CD4-positive, alpha-beta T cell treated with Interleukin-10 for 1 hour (primary cell): ENCODE measurements at regions not wholly inside any gene's neighbourhood (a gene's known extent, or its start where the extent isn't known, plus 50 kb on each side); places are given as distances from the start of the nearest gene placed in this dataset.
"Not testable (repeated sequence)": the region's sequence is repeated elsewhere in the genome, so short reads cannot be mapped to it uniquely, and the experiment has no call there.

Source experiments
- DNase-seq: peaks from one replicate; pipeline ENCODE4 v3.0.0-alpha.2; 2020

DNA sequence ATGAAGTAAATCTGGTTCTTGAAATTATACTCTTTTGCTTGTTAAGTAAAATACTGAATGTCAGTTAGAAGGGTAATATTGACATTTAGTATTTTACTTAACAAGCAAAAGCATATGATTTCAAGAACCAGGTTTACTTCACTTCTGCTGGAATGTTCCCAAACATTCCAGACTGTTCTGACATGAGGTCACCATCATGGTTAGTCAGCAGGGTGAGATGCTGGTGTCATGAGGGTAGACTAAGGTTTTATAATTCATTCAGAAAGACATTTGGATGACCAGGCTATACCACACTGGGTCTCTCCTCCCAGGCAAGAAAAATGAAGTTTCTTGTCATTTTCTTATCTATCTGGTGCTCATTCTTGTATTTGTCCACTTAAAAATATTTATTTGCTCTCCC, 414.4 kb upstream of the MMS22L start:
- DNase-seq, result no peak

DNA sequence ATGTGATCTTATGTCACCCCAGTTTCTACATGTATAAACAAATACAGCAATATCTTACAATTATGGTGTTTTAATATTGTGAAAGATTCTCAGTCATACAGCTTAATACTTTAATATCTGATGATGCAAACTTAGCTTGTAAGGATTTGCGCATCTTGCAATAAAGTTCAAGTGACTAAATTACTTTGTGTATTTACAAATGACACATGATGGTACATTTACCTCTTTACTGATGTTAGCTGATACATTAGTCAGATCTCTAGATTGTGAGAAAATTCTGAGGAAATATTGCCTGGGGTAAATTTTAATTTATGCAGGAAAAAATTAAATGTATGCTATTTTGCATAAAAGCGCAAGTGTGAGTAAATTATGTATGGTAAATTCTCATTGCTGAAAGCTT, 418.8 kb upstream of the MMS22L start:
- no peak for DNase-seq

DNA sequence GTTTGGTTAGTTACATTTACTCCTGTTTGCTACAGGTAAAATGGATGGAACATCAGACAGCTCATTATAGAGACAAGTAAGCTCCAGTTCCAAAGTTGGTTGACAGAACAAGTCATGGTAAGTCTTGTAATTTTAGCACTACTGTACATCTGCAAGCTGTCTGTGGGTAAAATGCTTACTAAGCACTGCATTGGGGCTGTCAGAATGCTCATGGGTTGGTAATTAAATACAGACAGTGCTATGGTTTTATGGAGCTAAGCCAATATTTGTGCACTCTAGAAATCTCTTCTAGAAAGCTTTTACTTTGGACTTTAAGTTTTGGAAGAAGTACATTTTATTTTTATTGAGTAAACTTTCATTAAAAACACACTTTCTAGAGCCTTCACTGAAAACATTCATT, 419.2 kb upstream of the MMS22L start:
- no peak for DNase-seq

DNA sequence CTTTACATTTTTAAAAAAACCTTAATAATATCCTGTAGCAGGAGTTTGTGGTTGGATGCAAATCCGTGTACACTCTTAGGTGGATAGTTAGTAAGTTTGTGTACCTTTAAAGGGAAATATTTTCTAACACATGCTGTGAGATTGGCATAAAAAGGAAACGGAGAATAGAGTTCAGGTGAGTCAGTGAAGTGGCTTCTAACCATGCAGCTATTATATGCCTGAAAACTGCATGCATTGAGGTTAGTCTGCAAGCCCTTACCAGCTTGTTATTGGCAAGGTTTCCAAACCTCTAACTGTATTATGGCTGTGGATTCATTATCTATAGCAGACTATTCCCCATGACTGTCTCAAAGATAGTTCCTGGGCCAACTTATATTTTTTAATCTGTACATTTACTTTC, 420.6 kb upstream of the MMS22L start:
- DNase-seq, result no peak

- DNase-seq, result no peak
Observed at GRCh38 chr6:97705568-97705967, 422.6 kb upstream of the MMS22L start.

DNA sequence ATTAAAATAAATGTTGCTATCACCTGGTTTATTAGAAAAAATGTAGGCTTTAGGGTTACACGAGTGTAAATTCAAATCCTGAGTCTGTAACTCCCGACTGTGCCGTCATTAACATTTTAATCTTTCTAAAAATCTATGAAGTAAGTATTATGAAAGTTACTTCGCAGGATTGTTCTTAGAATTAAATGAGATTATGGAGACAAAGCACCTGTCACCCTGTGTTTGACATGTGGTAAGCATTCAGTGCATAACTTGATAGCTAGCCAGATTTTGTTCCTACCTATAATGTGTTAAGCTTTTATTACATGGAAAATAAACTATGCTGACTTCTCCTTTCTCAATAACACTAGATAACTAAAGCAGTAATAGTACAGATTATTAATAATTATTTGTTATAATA, 429.7 kb upstream of the MMS22L start:
- no peak for DNase-seq

GRCh38 chr6:97714772-97715171, 431.8 kb upstream of the MMS22L start:
- DNase-seq, result no peak

GRCh38 chr6:97717086-97717485, 434.1 kb upstream of the MMS22L start:
- no peak for DNase-seq

DNA sequence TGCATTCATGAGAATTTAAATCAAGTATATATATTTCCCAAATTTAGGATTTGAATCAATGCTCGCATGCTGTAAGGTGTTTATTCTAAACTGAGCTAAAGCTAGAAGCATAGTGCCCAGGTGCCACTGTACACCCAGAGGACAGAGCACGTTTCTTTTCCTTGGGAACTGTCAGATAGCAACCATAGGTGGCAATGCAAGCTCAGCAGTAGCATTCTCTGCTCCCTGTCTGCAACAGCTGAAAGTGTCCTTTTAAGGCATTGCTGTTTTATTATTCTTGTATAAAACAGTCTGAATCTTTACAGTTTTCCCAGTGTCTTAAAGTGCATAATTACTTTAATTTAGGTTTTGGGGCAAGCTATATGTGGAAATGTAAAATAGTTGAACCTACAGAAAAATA, 443.4 kb upstream of the MMS22L start:
- DNase-seq, result no peak

GRCh38 chr6:97732045-97732444, 449.0 kb upstream of the MMS22L start:
- no peak for DNase-seq

DNA sequence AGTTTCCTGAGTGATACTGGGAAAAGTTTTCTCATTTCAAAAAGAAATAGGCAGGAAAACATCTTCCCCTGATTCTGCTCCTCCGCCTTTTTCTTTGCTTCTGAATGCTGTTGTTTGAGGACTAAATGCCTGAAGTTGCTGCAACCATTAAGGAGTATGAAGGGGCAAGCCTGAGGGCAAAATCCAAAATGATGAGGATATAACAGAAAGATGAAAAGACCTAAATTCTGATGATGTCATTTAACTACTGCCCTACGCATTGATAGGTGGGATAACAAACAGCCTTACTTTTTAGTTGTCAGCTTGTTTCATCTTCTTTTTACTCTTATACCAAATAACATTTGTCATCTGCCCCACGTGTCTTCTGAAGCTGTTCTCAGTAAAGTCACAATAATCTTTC, 474.6 kb upstream of the MMS22L start:
- no peak for DNase-seq

- DNase-seq, result no peak
Observed at GRCh38 chr6:97765461-97765860, 482.4 kb upstream of the MMS22L start.

DNA sequence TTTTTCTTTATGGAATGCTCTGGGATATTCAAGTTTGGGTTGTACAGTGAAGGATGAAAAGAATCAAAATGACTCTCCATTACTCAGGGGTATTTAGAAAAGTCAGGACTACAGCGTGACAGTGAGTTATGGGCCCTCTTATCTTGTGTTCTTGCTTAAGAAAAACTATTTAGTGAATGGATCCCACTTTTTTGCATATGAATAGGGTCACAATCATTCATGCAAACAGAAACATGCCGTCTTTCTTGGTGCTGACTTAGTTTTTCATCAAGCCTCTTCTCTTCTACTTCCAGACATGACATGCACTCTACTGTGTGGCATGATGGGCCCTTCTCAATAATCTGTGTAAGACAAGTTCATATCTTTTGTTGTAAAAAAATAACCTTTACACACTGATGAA, 488.4 kb upstream of the MMS22L start:
- DNase-seq, result no peak

DNA sequence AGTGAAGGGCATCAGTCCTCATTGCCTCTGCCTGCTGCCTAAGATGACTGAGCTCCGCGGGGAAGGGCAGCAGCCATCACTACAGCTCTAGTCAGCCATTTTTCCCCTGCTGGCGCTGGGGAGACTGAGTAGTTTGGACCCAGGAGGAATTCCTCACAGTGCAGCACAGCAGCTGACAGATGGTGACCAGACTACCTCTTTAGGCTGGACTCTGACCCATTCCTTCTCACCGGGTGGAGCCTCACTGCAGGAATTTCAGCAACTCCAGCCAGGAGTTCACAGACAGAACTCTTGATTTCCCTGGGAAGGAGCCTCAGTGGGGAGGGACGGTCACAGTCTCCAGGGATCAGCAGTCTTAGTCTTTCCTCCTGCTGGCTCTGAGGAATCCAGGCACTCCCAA, 492.0 kb upstream of the MMS22L start:
- DNase-seq, result no peak

GRCh38 chr6:97778290-97779038, 495.4 kb upstream of the MMS22L start:
- DNase-seq, result no peak

DNA sequence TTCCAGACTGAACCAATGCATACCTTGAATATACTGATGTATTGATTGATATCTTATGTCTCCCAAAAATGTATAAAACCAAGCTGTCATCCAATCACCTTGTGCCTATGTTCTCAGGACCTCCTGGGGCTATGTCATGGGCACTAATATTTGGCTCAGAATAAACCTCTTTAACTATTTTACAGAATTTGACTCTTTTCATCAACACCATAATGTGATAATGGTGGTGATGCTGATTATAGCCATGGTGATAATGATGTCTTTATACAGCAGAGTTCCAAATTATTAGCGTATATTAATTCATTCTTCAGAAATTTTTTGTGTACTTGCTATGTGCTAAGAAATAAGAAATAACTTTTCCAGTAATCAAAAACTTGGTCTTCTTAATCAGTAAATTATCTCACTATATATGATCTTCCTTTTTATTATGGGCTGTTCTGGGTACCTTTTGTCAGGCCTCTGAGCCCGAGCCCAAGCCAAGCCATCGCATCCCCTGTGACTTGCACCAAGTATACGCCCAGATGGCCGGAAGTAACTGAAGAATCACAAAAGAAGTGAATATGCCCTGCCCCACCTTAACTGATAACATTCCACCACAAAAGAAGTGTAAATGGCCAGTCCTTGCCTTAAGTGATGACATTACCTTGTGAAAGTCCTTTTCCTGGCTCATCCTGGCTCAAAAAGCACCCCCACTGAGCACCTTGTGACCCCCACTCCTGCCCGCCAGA, 496.2 kb upstream of the MMS22L start:
- not testable (repeated sequence) for DNase-seq

DNA sequence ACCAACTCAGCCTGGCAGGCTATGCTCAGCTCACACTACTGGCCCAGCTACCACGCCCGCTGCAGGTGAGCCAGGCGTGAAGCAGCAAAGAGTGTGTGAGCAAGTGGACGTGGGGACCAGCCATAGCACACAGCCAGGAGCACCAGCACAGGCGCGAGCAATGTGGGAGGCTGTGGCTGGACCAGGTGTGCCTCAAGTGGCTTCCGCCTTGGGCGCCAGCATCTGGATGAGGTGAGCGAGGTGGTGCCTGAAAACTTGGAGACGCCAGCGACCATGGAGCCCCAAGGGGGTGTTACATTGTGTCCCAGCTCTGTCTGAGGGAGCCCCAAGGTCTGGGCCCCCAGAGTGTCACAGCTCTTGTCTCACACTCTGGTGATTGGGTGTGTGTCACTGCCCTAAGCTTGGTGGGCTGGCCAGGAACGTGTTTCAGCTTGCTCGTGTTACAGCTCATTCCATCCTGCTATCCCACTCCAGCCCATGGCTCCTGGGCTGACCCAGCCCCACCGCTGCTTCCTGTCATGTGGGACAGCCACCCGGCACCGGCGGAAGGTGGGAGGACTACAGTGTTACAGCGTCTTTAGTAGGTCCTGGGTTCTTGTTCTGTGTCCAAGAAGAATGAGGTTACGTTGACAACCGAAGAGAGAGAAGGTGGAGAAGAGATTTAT, 508.0 kb upstream of the MMS22L start:
- no peak for DNase-seq

- no peak for DNase-seq
Observed at GRCh38 chr6:97805596-97805995, 522.6 kb upstream of the MMS22L start.

GRCh38 chr6:97812940-97813339, 529.9 kb upstream of the MMS22L start:
- DNase-seq, result no peak

DNA sequence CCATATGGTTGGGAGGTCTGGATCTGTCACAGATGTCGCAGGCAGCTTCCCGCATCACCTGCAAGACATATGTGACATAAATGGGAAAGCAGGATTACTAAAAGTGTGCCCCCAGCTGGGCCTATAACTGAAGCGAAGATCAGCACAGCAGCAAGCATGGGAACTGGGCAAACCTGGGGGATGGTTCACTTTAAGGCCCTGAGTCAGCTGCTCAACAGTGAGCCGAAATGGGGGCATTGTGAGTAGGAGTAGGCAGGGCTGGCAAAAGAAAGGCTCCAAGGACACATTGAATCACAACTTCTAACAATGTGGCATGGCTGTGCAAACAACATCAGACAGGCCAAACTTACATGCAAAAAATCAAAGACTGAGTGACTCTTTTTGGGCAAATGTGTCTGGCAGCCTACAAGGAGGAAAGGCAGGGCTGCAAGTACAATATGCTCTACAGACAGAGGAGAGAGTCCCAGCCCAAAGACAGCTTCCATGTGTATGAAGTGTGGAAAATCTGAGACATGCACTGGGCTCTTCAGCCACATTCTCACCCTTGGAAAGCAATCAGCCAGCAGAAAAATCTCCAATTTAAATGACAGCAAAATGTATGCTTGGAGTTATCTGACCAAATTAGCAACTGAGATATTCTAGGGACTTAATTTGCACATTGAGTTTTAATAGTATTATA, 531.0 kb upstream of the MMS22L start:
- no peak for DNase-seq

GRCh38 chr6:97815301-97815812, 532.3 kb upstream of the MMS22L start:
- no peak for DNase-seq

- no peak for DNase-seq
Observed at GRCh38 chr6:97816526-97816925, 533.5 kb upstream of the MMS22L start.

- no peak for DNase-seq
Observed at GRCh38 chr6:97819710-97820109, 536.7 kb upstream of the MMS22L start.
